ENCODE measurements at regions not wholly inside any gene's neighbourhood (a gene's known extent, or its start where the extent isn't known, plus 50 kb on each side); places are given as distances from the start of the nearest gene placed in this dataset.

GRCh38 chr13:80530902-80531301, 190.0 kb upstream of the SPRY2 start:
- Histone ChIP-seq H3K4me2 (ENCODE audit: low read depth, low read length) (no peak overlapping the region), H2BK5ac (ENCODE audit: low read depth, low read length, poor library complexity, severe bottlenecking) (no peak overlapping the region), H2BK20ac (ENCODE audit: low read depth, low read length) (no peak overlapping the region), H2BK15ac (ENCODE audit: low read depth, low read length) (no peak overlapping the region), H3K4me3 (ENCODE audit: insufficient read depth, low read depth, low read length) (no peak overlapping the region), H4K91ac (ENCODE audit: insufficient read depth, low read depth, low read length) (no peak overlapping the region), H3K4me1 (ENCODE audit: control insufficient read depth, insufficient read depth, low read length) (no peaks in the 10 kb centered on the region), H3K9ac (ENCODE audit: low read depth, low read length) (no peak overlapping the region), H3K56ac (ENCODE audit: extremely low read depth, insufficient read depth, low read length) (no peak overlapping the region), H3K9me3 (ENCODE audit: control insufficient read depth, insufficient read depth, low read length) (no peaks in the 10 kb centered on the region; the same call in 1 of the 2 replicates), H2AFZ (replicated peaks; ENCODE audit: low read length, poor library complexity) (no peak overlapping the region), H2BK120ac (ENCODE audit: low read depth, low read length) (no peak overlapping the region), H4K20me1 (ENCODE audit: insufficient read depth, low read length) (no peaks in the 10 kb centered on the region), H3K9me1 (ENCODE audit: insufficient read depth, low read length) (no peaks in the 10 kb centered on the region), H3K79me1 (ENCODE audit: low read depth in 1 of 2, low read length in 2 of 2) (no peaks in the 10 kb centered on the region), H3K27me3 (ENCODE audit: control insufficient read depth, insufficient read depth, low read length) (no peaks in the 10 kb centered on the region), H3K27ac (ENCODE audit: insufficient read depth, low read length) (no peak overlapping the region), H4K8ac (ENCODE audit: low read depth in 2 of 2, low read length in 2 of 2) (no peak overlapping the region), H3K36me3 (ENCODE audit: control insufficient read depth, insufficient read depth, low read length) (no peaks in the 10 kb centered on the region), H3K14ac (replicated peaks; ENCODE audit: low read depth, low read length) (no peak overlapping the region), H3K23ac (ENCODE audit: low read depth, low read length) (no peak overlapping the region), H3K18ac (ENCODE audit: low read depth, low read length) (no peak overlapping the region), H2AK9ac (replicated peaks; ENCODE audit: low read depth, low read length, poor library complexity) (no peak overlapping the region), H2AK5ac (ENCODE audit: low read depth, low read length) (no peak overlapping the region), H3K4ac (ENCODE audit: low read depth, low read length) (no peak overlapping the region), H4K5ac (ENCODE audit: low read depth, low read length) (no peak overlapping the region)
- dilution Hi-C loops (cut with HindIII; ENCODE audit: low sequenced_read_pairs, unreplicated experiment), result no loop called here
- TF ChIP-seq NFE2L2 (IDR thresholded peaks at IDR 0.05; ENCODE audit: low read depth, low read length) (no peak), POLR2A (IDR thresholded peaks at IDR 0.05; ENCODE audit: low read depth, low read length) (no peak), RFX5 (IDR thresholded peaks at IDR 0.05; ENCODE audit: low read depth, low read length) (no peak), RCOR1 (IDR thresholded peaks at IDR 0.05; ENCODE audit: insufficient replicate concordance, low read length) (no peak), BHLHE40 (IDR thresholded peaks at IDR 0.05; ENCODE audit: low read depth, low read length) (no peak), RAD21 (IDR thresholded peaks at IDR 0.05; ENCODE audit: low read length) (no peak), USF2 (IDR thresholded peaks at IDR 0.05; ENCODE audit: low read depth, low read length) (no peak), CEBPB (IDR thresholded peaks at IDR 0.05; ENCODE audit: low read depth, low read length) (no peak), MAFK (IDR thresholded peaks at IDR 0.05; ENCODE audit: low read depth, low read length) (no peak)
- WGBS, 2 experiments (ENCODE audit: extremely low coverage in 2 of 2, insufficient read length in 1 of 2), result no CpG with 5 or more reads among the region's 1 CpG
- CTCF ChIA-PET, result no interaction called here
- ATAC-seq (ENCODE audit: low read depth) (no peak), DNase-seq (no peak)
- in situ Hi-C loops (cut with MboI; ENCODE audit: low sequenced_read_pairs), result no loop called here
- POLR2A ChIA-PET (ENCODE audit: unreplicated experiment), result no interaction called here
- intact Hi-C loops (cut with micrococcal nuclease), result no loop called here
- BruUV-seq (replicated peaks), result no TSS peak

Data from IMR-90 (cell line).